Type B pancreatic cell (in vitro differentiated cells): ENCODE measurements at regions not wholly inside any gene's neighbourhood (a gene's known extent, or its start where the extent isn't known, plus 50 kb on each side); places are given as distances from the start of the nearest gene placed in this dataset.

Source experiments
- DNase-seq: peaks from one replicate; pipeline ENCODE4 v3.0.0; 2021; ENCODE audit warnings: mixed read lengths; ENCODE audit not compliant: unreplicated experiment; ENCODE audit errors: extremely low spot score
- H3K27ac Mint-ChIP-seq: 2 replicates; pipeline ENCODE4 v1.8.0; 2021; ENCODE audit warnings: mild to moderate bottlenecking, mixed read lengths
- H3K27me3 Mint-ChIP-seq: 2 replicates; pipeline ENCODE4 v1.8.0; 2021; ENCODE audit warnings: mixed read lengths
- H3K36me3 Mint-ChIP-seq: 2 replicates; pipeline ENCODE4 v1.8.0; 2021; ENCODE audit warnings: mixed read lengths
- H3K4me1 Mint-ChIP-seq: one replicate; pipeline ENCODE4 v1.8.0; 2021; ENCODE audit warnings: mixed read lengths; ENCODE audit not compliant: unreplicated experiment
- H3K4me3 Mint-ChIP-seq: 2 replicates; pipeline ENCODE4 v1.8.0; 2021; ENCODE audit warnings: mild to moderate bottlenecking, mixed read lengths
- H3K9me3 Mint-ChIP-seq: 2 replicates; pipeline ENCODE4 v1.8.0; 2021; ENCODE audit warnings: mixed read lengths
- CTCF ChIP-seq: fragments of 200-600 bp; sonication (generic); conservative IDR thresholded peaks from 2 replicates; pipeline ENCODE4 v1.5.0; 2021; ENCODE audit warnings: antibody characterized with exemption, mild to moderate bottlenecking

GRCh38 chr21:35197191-35197590 lies 148.1 kb upstream of the RUNX1 start:
- Mint-ChIP-seq H3K9me3 (peaks cover 10% of the 10 kb centered on the region), H3K36me3 (no peaks in the 10 kb centered on the region), H3K4me1 (peaks cover 4% of the 10 kb centered on the region), H3K4me3 (no peak overlapping the region), H3K27me3 (peaks cover 14% of the 10 kb centered on the region), H3K27ac (no peak overlapping the region)
- no peak for TF ChIP-seq CTCF
- DNase-seq: no peak

GRCh38 chr21:35196128-35196527 lies 147.0 kb upstream of the RUNX1 start:
- no peak for DNase-seq
- no peak overlapping the region for H3K4me3 Mint-ChIP-seq
- H3K36me3 Mint-ChIP-seq: no peaks in the 10 kb centered on the region
- peaks cover 14% of the 10 kb centered on the region for H3K27me3 Mint-ChIP-seq
- TF ChIP-seq CTCF: no peak
- H3K4me1 Mint-ChIP-seq: peaks cover 4% of the 10 kb centered on the region
- H3K27ac Mint-ChIP-seq: no peak overlapping the region
- H3K9me3 Mint-ChIP-seq: peaks cover 10% of the 10 kb centered on the region

GRCh38 chr21:35195232-35195631 lies 146.1 kb upstream of the RUNX1 start:
- DNase-seq: no peak
- Mint-ChIP-seq H3K4me3 (no peak overlapping the region), H3K4me1 (peaks cover 9% of the 10 kb centered on the region), H3K27me3 (peaks cover 14% of the 10 kb centered on the region), H3K9me3 (peaks cover 10% of the 10 kb centered on the region), H3K27ac (no peak overlapping the region), H3K36me3 (no peaks in the 10 kb centered on the region)
- no peak for TF ChIP-seq CTCF

- no peak overlapping the region for H3K27ac Mint-ChIP-seq
- DNase-seq: no peak
- H3K36me3 Mint-ChIP-seq: no peaks in the 10 kb centered on the region
- peaks cover 11% of the 10 kb centered on the region for H3K27me3 Mint-ChIP-seq
- H3K9me3 Mint-ChIP-seq: peaks cover 10% of the 10 kb centered on the region
- no peak overlapping the region for H3K4me3 Mint-ChIP-seq
- no peak for TF ChIP-seq CTCF
- peaks cover 17% of the 10 kb centered on the region for H3K4me1 Mint-ChIP-seq
These were observed 142.7 kb upstream of the RUNX1 start for GRCh38 chr21:35191754-35192153.

- no peak for TF ChIP-seq CTCF
- Mint-ChIP-seq H3K27ac (no peak overlapping the region), H3K36me3 (no peaks in the 10 kb centered on the region), H3K4me1 (peaks cover 17% of the 10 kb centered on the region), H3K4me3 (no peak overlapping the region), H3K9me3 (peaks cover 6% of the 10 kb centered on the region), H3K27me3 (peaks cover 11% of the 10 kb centered on the region)
- no peak for DNase-seq
These were observed 142.0 kb upstream of the RUNX1 start for GRCh38 chr21:35191128-35191527.

- Mint-ChIP-seq H3K36me3 (no peaks in the 10 kb centered on the region), H3K27me3 (peaks cover 11% of the 10 kb centered on the region), H3K4me3 (no peak overlapping the region), H3K4me1 (peaks cover 17% of the 10 kb centered on the region), H3K27ac (no peak overlapping the region), H3K9me3 (peaks cover 3% of the 10 kb centered on the region)
- no peak for TF ChIP-seq CTCF
- DNase-seq: no peak
These were observed 141.1 kb upstream of the RUNX1 start for GRCh38 chr21:35190201-35190701.
